Stimulated activated CD4-positive, alpha-beta T cell treated with anti-CD3 and anti-CD28 coated beads, Interleukin-15, amount 100 ng/mL, for 1 hour (primary cell): ENCODE measurements at regions not wholly inside any gene's neighbourhood (a gene's known extent, or its start where the extent isn't known, plus 50 kb on each side); places are given as distances from the start of the nearest gene placed in this dataset.
"Not testable (repeated sequence)": the region's sequence is repeated elsewhere in the genome, so short reads cannot be mapped to it uniquely, and the experiment has no call there.

Source experiments
- DNase-seq, 2 donors: peaks; one replicate each; pipeline ENCODE4 v3.0.0-alpha.2; 2020; ENCODE audit warnings: low read depth in 1 of 2, low spot score in 1 of 2

DNA sequence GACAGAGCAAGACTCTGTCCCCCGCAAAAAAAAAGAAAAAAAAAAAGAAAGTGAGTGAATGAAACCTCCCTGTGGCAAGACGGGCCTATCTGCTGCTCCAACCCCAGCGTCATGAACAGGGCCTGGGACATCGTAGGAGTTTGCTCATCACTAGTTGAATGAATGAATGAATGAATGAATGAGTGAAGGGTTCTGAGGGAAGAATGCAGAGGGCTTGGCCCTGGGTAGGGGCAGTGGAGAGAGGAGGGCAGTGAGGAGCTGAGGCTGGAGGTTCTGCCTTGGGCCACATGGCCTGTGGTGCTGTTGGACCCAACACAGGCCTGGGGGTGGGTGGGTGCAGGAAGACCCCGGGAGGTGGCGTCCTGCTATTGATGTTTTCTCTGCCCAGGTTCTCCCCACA is 125.5 kb upstream of the CIBAR2 start:
- no peak for DNase-seq

DNA sequence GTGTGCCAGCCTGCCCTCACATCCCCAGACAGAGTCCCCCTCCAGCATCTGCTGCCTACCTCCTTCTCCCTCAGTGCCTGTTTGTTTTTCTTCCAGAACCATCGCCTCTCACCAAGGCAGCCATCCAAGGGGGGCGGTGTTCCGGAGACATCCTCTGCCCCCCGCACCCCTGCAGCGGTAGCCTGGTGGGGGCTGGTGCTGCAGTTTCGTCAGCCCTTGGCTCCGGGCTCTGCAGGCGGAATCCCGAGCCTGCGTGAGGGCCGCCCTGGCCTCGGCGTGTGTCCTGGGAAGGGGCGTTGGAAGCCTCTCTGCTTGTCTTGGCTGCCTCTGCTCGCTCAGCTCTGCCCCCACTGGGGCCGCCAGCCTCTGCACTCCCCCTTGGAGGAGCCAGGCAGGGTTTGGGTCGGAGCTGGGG is 126.0 kb upstream of the CIBAR2 start:
- no peak for DNase-seq

DNA sequence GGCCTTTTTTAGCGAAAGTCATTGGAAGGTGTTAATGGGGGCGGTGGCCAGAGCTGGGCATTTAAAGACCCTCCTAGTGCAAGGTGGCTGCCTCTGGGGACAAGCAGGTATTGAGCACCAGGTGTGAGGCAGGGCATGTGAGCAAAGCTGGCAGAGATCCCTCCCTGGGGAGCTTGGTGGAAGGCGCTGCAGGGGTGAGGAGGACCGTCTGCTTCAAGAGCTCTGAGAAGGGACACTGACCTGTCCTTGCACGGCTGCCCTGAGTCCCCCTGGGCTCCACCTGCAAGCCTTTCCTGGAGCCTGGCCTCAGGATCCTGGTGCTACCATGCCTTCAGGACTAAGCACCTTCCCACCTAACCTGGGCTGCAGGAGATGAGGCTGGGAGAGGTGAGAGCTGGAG is 127.0 kb upstream of the CIBAR2 start:
- DNase-seq = no peak

DNA sequence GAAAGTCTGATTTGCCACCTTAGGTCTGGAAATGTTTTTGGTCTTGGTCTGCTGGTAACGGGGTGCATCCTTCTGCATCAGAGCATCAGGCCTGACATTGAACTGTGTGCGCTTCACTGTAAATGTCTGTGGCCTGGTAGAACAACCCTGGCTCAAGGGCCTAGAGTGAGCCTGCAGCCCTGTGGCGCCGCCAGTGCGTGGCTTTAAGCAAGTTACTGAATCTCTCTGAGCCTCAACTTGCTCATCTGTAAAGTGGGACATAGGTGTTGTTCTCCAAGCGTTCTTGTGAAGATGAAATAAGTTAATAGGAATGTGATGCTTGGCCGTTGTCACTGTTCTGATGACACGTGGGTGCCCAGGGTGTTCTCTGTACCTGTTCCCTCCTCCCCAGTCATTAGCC is 127.6 kb upstream of the CIBAR2 start:
- no peak for DNase-seq

DNA sequence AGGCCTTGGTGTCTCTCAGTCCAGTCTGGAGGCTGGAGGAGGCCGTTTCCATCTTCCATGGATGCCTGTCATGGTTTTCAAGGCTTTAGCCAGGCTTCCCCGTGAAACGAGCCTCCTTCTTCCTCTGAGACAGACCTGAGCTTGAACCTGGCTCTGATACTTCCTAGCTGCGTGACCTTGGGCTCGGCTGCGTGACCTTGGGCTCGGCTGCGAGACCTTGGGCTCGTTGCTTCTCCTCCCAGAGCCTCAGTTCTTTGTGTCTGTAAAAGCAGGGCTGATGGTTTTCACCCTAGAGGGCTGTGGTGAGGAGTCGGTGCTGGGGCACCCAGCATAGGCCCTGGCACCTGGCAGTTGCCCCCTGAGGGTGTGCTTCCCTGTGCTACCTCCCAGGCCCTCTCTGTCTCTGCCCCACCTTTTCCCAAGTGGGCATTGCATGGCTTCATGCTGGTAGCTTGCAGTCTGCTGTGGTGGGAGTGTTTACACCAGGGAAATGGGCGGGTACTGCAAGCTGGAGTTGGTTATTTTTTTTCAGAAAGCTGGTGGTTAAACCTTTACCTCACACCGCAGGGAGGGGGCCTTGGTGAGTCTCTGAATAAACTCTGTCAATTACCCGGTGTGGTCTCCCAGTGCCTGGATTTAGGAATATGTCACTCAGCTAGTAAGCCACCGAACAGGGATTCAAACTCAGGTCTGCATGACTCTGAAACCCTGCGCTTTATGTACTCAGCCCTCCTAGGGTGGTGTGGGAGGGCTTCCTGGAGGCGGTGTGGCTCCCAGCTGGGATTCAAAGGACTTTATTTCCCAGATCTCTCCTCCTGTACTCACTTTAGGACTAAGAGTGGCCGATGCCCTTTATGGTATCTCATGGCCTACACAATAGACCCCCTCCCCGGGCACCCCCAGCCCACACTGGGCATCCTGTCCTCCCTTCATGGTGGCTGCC is 129.0 kb upstream of the CIBAR2 start:
- no peak for DNase-seq

DNA sequence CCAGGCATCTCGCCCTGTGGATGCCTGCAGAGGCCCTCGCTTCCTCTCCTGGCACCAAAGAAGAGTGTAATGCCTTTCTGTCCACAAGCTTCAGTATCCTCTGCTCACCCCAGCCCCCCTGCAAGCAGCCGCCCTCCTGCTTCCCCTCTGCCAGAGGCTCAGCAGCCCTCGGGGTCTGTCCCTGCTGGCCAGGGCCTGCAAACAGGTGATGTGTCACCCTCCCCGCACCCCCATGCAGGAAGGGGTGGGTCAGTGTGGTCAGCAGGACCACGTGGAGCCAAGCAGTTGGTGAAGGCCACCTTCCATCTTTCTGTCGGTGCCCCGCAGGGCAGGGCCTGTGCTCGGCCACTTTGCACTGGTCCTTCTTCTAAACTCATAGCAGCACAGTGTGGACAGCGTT is 129.9 kb upstream of the CIBAR2 start:
- no peak for DNase-seq

DNA sequence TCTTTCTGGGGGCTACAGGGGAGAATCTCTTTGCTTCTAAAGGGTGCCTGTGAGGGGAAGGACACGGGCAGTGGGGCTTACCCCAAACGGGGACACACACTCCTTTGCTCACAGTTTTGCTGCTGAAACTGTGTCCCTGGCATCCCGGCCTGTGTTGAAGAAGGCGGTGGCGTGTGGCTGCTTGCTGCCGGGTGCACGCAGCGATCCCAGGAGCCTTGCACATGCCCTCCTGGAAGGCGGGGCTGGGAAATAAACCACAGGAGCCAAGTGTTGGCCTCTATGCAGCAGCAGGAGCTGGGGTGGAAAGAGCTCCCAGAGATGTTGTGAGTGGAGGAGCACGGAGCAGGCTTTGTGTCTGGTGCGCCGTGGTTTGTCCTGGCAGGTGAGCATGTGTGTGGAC is 131.0 kb upstream of the CIBAR2 start:
- DNase-seq = no peak

DNA sequence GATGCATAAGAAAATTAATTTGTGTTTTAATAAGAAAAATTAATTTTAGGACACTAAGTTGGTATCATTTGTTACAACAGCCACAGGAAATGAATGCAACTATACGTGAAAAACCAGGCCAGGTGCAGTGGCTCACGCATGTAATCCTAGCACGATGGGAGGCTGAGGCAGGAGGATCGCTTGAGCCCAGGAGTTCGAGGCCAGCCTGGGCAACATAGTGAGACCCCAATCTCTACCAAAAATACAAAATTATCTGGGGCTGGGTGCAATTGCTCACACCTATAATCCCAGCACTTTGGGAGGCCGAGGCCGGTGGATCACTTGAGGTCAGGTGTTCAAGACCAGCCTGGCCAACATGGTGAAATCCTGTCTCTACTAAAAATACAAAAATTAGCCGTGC is 132.2 kb upstream of the CIBAR2 start:
- DNase-seq = not testable (repeated sequence)

DNA sequence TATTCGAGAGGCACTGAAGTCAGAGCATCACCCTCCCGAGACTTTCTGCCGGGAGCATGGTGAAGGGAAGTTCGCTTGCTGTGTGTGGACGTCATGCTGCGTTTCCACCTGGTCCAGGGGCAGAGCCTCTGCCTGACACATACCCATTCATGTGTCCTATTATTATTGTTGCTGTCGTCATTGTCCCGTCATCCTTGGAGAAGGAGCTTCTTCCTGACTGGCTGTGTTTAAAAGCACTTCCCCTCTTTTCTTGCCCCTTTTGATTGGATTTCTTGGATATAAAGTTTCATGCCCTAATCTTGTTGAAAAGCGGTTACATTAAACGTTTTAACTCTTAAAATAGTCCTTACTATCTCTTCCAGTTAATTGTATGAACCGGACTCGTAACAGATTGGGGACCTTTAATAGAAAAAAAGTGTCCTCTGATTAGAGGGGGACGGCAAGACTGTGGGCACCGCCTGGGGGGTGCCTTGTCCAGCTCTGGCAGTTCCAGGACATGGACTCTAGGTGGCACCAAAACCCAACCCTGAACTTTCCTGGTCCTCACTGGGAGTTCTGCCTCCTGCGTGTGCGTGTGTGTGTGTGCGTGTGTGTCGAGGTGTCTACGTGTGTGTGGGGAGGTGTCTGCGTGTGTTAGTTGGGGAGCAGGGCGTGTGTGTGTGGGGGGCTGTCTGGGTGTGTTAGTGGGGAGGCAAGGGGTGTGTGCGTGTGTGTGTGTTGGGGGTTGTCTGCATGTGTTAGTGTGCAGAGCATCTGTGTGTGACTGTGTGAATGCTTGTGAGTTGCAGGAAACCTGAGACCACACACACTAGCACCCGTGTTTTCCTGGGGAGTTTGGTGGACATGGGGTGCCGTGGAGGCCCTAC is 133.3 kb upstream of the CIBAR2 start:
- DNase-seq = peak in 1 of 2 donors; percentile 20

DNA sequence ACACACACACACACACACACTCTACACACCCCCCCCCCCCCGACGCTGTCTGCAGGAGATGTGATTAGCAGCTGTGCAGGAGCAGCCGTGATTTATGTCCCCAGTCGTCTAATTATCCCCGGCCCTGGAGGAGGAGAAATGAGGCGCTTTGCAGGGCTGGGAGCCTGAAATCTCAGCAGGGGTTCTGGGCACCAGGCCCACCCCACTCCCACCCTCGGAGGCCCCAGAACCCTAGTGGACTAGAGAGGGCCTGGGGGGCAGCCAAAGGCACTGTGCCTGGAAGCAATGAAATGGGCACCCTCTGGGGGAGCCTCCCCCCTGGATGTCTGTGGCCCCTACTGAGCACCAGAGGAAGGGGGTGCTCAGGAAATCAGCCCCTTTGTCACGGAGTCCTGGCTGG is 134.2 kb upstream of the CIBAR2 start:
- DNase-seq = no peak

DNA sequence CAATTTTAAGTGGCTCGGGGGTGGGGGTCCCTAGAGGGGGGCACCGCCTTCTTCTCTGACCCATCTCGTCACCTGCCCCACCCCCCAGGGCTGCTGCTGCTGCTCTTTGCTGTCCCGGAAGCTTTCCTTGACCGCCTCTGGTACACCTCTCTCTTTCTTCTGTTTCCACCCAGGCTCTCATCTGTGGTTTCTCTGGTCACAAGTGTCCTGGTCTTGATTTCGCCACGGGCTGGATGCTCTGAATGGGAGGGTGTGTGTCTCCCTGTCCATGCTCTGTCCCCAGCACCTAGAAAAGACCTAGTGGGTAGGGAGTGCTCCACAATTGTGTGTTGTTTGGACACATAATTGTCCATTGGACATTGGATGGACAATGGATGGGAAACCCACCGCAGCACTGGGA is 134.7 kb upstream of the CIBAR2 start:
- no peak for DNase-seq

DNA sequence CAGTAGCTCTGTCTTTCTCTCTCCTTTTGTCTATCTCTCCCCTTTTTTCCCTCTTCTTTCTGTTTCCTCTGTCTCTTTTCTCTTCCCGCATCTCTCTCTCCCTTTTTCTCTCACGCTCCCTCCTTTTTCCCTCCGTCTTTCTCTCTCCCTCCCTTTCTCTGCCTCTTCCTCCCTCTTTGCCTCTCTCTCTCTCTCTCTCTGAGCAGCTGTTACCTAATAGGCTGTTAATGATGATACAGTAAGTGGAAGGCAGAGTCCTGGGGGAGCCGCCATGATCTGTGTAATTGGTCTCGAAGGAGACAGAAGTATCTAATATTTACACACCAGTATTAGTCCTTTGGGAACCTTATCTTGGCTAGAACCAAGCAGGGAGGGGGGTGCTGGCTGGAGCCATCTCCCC is 136.1 kb upstream of the CIBAR2 start:
- DNase-seq = no peak

DNA sequence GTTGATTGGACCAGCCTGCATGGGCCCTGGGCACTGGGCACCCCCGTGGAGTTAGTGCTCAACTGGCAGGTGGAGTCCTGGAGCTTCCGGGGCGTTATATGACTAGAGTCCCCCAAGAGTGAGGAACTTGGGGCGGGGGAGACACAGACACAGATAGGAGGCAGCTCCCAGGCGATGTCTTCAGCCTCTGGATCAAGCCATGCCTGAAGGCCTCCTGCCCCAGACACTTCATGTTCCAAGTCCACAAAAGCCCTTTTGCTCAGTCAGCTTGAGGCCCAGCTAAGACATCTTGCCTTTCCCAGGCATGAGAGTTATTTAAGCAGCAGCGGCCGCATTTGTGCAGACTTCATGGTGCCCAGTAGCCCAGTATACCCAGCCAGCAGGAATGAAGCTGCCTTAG is 136.6 kb upstream of the CIBAR2 start:
- DNase-seq = no peak

DNA sequence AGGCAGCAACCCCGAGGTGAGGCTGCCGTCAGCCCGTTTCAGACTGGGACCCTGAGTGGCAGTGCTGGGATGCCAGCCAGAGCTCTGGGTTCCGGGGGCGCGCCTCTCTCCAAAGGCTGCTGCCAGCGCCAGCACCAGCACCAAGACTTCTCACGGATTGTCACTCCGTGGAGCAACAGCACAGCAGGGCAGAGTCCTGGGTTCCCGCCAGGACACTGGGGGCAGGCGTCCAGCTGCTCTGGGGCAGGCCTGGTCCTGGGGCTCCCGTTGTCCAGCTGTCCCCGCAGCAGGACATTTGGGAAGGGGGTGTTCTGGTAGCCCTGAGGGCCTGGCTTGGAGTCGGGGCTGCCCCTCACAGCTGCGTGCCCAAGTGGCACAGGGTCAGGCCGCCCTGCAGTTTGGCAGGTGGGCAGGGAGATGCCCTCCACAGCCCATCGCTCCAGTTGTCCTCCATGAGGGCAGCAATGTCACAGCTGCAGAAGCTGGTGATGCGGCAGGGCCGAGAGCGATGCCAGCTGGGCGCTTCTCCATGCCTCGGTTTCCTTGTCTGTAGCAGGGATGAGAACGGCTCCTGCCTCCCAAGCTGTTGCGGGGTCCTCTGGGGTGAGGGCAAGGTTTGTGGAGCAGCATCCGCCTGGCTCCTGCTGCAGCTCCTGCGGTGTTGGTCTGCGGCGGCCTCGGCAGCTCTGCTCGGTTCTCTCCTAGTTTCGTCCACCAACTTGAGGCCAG is 137.3 kb upstream of the CIBAR2 start:
- DNase-seq = no peak

DNA sequence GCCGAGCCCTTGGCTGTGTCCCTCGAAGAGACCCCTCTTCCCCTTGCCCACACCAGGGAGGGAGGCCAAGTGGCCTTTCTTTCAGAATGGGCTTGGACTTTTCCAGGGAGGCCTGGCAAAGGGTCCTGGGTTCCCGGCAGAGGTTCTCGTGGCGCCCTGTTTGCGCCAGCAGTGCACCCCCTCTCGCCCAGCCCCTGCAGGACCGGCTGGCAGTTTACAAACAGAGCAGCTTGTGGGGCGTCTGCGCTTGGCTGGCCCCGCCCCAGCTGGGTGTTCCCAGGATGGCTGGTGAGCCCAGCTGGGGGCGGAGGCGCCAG is 137.8 kb upstream of the CIBAR2 start:
- DNase-seq = no peak

DNA sequence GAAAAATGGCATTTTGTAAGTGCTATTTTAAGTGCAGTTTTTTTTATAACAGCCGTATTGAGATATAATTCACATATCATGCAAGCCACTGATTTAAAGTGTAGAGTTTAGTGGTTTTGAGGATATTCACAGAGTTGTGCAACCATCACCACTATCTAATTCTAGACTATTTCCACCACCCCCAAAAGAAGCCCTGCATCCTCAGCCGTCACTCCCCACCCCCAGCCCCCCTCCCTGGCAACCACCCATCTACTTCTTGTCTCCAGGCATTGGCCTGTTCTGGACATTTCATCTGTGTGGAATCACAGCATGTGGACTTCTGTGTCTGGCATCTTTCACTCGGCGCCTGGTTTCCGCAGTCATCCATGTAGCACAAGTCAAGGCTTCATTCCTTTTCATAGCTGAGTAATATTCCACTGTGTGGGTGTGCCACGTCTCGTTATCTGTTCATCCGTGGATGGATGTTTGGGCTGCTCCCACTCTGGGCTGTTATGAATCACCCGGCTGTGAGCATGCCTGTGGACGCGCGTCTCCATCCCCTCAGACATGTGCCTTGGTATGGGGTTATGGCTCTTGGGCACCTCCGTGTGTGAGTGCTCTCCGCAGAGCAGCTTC is 138.4 kb upstream of the CIBAR2 start:
- no peak for DNase-seq

DNA sequence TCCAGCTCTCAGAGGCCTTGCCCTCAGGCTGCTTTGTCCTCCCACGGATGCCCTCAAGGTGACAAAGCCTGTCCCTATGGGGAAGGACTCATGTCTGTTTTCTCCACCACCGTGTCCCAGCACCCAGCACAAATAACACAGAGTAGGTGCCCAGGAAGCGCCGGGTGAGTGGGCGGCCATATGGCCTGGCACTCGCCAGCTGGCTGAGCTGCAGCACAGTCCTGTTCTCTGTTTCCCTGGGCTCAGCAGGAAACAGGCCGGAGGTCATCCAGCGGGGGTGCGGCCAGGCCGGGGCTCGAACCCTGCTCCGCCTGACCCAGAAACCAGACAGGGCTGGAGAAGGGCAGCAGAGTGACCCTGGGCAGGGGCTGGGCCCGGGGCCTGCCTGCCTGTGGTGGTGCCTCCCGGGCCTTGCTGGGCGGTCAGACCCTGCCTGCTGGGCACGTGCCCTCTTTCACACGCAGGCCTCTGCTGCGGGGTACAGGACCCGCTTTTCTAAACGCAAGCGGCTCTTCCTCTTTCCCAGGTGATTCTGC is 139.0 kb upstream of the CIBAR2 start:
- no peak for DNase-seq

DNA sequence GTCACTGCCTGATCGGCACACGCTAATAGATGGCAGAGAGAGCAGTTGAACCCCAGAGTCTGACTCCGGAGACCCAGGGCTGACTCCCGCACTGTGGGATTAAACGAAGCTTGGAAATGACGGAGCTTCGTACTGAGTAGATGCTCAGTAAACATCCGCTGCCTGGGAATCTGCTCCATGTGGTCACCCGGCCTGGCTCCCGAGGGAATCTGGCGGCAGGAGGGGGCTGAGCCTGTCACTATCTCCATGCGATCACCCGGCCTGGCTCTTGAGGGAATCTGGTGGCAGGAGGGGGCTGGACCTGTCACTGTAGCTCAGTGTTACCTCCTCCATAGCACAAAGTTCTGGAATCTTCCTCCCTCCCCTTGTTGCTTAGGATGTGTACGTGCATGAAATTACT is 139.7 kb upstream of the CIBAR2 start:
- no peak for DNase-seq

DNA sequence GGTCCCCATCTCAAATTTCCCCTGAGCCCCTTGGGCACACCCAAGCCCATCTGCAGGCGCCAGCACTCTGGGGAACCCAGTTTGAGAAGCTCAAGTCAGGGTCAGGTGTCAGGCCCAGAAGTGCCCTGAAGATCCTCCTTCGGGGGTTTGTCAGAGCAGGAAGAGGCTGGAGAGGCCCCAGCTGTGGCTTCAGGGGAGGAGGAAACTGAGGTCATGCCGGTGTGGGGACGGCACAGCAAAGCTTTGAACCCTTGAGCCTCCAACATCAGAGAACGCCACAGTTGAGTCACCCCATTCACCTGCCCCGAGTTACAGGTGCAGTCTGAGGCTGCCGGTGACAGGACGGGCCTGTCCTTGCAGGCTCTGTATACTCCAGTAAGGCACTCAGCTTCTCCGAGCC is 140.2 kb upstream of the CIBAR2 start:
- DNase-seq = no peak

DNA sequence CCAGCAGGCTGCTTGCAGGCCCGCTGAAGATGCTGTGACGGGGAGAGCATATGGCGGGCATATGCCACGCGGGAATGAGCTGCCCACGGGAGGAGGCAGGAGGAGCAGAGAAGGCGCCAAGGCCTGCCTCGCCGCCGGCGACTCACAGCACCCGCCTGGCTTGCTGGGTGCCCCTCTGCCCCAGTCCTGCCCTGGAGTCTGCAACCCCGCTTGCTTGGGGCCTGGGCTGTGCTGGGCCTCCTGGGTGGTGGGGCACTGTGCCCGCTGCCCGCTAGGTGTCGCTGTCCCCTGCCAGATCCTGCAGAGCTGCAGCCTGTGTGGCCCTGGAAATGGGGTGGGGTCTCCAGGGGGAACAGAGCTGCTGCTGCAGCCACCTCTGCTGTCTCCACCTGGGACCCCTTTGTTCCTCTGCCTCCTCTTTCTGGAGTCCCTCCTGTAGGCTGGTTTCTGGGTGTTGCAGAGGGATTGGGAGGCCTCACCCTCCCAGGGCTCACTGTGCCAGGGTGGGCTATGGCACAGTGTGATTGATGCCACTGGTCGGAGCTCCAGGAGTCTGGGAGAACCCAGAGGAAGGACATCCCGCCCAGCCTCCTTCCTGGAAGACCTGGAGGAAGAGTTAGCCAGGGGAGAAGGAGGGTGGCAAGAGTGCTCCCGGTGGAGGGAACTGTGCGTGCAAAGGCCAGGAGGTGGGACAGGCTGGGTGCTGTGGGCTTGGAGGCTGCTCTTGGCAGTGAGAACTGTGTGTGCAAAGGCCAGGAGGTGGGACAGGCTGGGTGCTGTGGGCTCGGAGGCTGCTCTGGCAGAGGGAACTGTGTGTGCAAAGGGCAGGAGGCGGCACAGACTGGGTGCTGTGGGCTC is 141.0 kb upstream of the CIBAR2 start:
- DNase-seq = peak; percentile 28 to 62
